GM12873 (cell line): ENCODE measurements at regions not wholly inside any gene's neighbourhood (a gene's known extent, or its start where the extent isn't known, plus 50 kb on each side); places are given as distances from the start of the nearest gene placed in this dataset.

Source experiments
- CTCF ChIP-seq: IDR thresholded peaks from 2 replicates; pipeline ENCODE4 v1.5.1; 2012; ENCODE audit warnings: low read depth, mild to moderate bottlenecking, moderate library complexity, low read length, control low read depth; ENCODE audit not compliant: insufficient read depth; ENCODE audit errors: missing control alignments

- no peak for TF ChIP-seq CTCF
Measured at GRCh38 chr15:91435113-91435512, 335.1 kb downstream of the SV2B start.

GRCh38 chr15:91444656-91445055, 344.6 kb downstream of the SV2B start:
- no peak for TF ChIP-seq CTCF

- no peak for TF ChIP-seq CTCF
Measured at GRCh38 chr15:91445695-91446228, 345.7 kb downstream of the SV2B start.

GRCh38 chr15:91447991-91448644, 348.1 kb downstream of the SV2B start:
- TF ChIP-seq CTCF, result no peak

GRCh38 chr15:91456251-91456718, 356.2 kb downstream of the SV2B start:
- no peak for TF ChIP-seq CTCF

GRCh38 chr15:91456921-91457320, 356.9 kb downstream of the SV2B start:
- TF ChIP-seq CTCF, result no peak

GRCh38 chr15:91461377-91461776, 361.3 kb downstream of the SV2B start:
- no peak for TF ChIP-seq CTCF
